ENCODE measurements at regions not wholly inside any gene's neighbourhood (a gene's known extent, or its start where the extent isn't known, plus 50 kb on each side); places are given as distances from the start of the nearest gene placed in this dataset.

GRCh38 chr10:23899166-23899565 lies 309.8 kb upstream of the KIAA1217 start:
- Histone ChIP-seq H3K4me3 (ENCODE audit: low read length) (no peak overlapping the region), H3F3A (ENCODE audit: insufficient read depth, low read length, poor library complexity, severe bottlenecking) (no peaks in the 10 kb centered on the region), H3K79me2 (replicated peaks; ENCODE audit: insufficient read depth, low read length) (no peaks in the 10 kb centered on the region), H3K9ac (ENCODE audit: low read length) (no peak overlapping the region), H3K27ac (ENCODE audit: low read length) (no peak overlapping the region), H3K9me3 (ENCODE audit: low read length) (no peaks in the 10 kb centered on the region), H2AFZ (ENCODE audit: low read depth, low read length) (no peak overlapping the region), H3K27me3 (ENCODE audit: insufficient read depth, low read depth, low read length) (no peaks in the 10 kb centered on the region), H3K36me3 (ENCODE audit: insufficient read depth, low read length) (no peaks in the 10 kb centered on the region), H4K20me1 (ENCODE audit: insufficient read depth) (no peaks in the 10 kb centered on the region), H3K9me2 (ENCODE audit: insufficient read depth, low read length) (no peaks in the 10 kb centered on the region), H3K4me2 (ENCODE audit: low read length) (no peak overlapping the region)
- TF ChIP-seq EP300 (conservative IDR thresholded peaks at IDR 0.05; ENCODE audit: poor library complexity, severe bottlenecking), result no peak
- TF ChIP-seq POLR2AphosphoS5 (IDR thresholded peaks at IDR 0.05), result no peak
- no peak for TF ChIP-seq REST (IDR thresholded peaks at IDR 0.05; ENCODE audit: borderline replicate concordance)
- TF ChIP-seq EZH2 (IDR thresholded peaks at IDR 0.05; ENCODE audit: borderline replicate concordance, insufficient read depth, low read length, poor library complexity, severe bottlenecking), result no peak
- TF ChIP-seq RAD21 (conservative IDR thresholded peaks at IDR 0.05), result no peak
- TF ChIP-seq SMC3 (conservative IDR thresholded peaks at IDR 0.05; ENCODE audit: poor library complexity), result no peak
- no peak for TF ChIP-seq CTCF (IDR thresholded peaks at IDR 0.05; ENCODE audit: poor library complexity, severe bottlenecking)

GRCh38 chr10:23910291-23910690 lies 298.6 kb upstream of the KIAA1217 start:
- H3K9me2 ChIP-seq (ENCODE audit: insufficient read depth, low read length), result no peaks in the 10 kb centered on the region
- no peak overlapping the region for H3K9ac ChIP-seq (ENCODE audit: low read length)
- TF ChIP-seq EZH2 (IDR thresholded peaks at IDR 0.05; ENCODE audit: borderline replicate concordance, insufficient read depth, low read length, poor library complexity, severe bottlenecking) (no peak), RAD21 (conservative IDR thresholded peaks at IDR 0.05) (no peak), CTCF (IDR thresholded peaks at IDR 0.05; ENCODE audit: poor library complexity, severe bottlenecking) (no peak), EP300 (conservative IDR thresholded peaks at IDR 0.05; ENCODE audit: poor library complexity, severe bottlenecking) (no peak), POLR2AphosphoS5 (IDR thresholded peaks at IDR 0.05) (no peak), MXI1 (conservative IDR thresholded peaks at IDR 0.05; ENCODE audit: poor library complexity, severe bottlenecking) (no peak), TAF1 (IDR thresholded peaks at IDR 0.05; ENCODE audit: low read depth) (no peak), SMC3 (conservative IDR thresholded peaks at IDR 0.05; ENCODE audit: poor library complexity) (no peak), REST (IDR thresholded peaks at IDR 0.05; ENCODE audit: borderline replicate concordance) (no peak)

More at GRCh38 chr10:23910291-23910690, 298.6 kb upstream of the KIAA1217 start:
- Histone ChIP-seq H3K4me2 (ENCODE audit: low read length) (no peak overlapping the region), H3F3A (ENCODE audit: insufficient read depth, low read length, poor library complexity, severe bottlenecking) (no peaks in the 10 kb centered on the region), H2AFZ (ENCODE audit: low read depth, low read length) (no peak overlapping the region), H3K79me2 (replicated peaks; ENCODE audit: insufficient read depth, low read length) (no peaks in the 10 kb centered on the region), H4K20me1 (ENCODE audit: insufficient read depth) (no peaks in the 10 kb centered on the region), H3K27me3 (ENCODE audit: insufficient read depth, low read depth, low read length) (no peaks in the 10 kb centered on the region), H3K4me3 (ENCODE audit: low read length) (no peak overlapping the region), H3K27ac (ENCODE audit: low read length) (no peak overlapping the region), H3K9me3 (ENCODE audit: low read length) (no peaks in the 10 kb centered on the region), H3K36me3 (ENCODE audit: insufficient read depth, low read length) (no peaks in the 10 kb centered on the region)

All from neural cell (in vitro differentiated cells).